NCI-H1930 (cell line): ENCODE measurements at regions not wholly inside any gene's neighbourhood (a gene's known extent, or its start where the extent isn't known, plus 50 kb on each side); places are given as distances from the start of the nearest gene placed in this dataset.

ENCODE experiments used
- DNase-seq, 2 experiments: peaks; one replicate each; lab custom pipeline; 2025; lab: John Stamatoyannopoulos, UW

- DNase-seq, result no peak
These were observed 107.1 kb upstream of the FAM20C start for GRCh38 chr7:85074-85882.

DNA sequence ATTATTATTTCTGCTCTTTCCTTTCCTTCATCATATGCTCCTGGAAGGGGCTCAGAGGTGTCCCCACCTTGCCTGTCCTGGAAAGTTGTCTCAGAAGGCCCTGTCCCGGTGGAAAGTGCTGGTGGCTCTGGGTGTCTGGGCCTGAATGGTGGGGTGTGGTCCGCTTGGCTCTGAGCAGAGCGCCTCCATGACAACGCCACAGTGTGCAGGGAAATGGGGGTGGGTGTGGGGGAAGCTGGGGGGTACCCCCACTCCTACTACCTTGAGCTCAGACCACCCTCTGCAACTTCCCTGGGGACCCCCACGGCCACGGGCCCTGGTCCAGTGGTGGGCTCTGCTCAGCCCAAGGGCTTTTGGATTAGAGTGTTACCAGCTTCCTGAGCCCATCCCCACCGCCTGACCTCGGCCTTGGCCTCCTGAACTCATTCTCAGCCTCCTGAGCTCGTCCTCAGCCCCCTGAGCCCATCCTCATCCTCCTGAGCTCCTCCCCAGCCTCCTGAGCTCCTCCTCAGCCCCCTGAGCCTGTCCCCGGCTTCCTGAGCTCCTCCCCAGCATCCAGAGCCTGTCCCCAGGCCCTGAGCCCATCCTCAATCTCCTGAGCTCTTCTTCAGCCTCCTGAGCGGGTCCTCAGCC, 106.4 kb upstream of the FAM20C start:
- DNase-seq, result no peak

GRCh38 chr7:86629-87028, 105.7 kb upstream of the FAM20C start:
- DNase-seq, result no peak

GRCh38 chr7:87047-87446, 105.3 kb upstream of the FAM20C start:
- DNase-seq, result no peak

DNA sequence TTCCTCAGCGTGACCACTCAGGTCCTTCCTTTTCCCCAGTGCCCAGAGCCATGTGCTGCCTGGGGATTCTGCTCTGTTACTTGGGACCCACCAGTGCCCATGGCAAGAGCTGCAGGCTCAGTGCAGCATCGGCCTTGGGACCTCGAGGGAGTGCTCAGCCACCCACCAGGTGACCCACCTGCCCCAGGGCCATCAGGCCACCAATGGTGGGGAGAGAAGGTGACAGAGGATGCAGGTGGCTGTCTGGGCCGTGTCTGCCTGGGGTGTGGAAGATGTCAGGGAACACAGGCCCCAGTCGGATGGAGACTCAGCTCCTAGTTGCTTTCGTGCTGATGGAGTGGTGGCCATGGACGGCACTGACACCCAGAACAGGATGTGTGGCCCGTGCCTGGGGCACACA, 104.7 kb upstream of the FAM20C start:
- DNase-seq, result no peak

DNA sequence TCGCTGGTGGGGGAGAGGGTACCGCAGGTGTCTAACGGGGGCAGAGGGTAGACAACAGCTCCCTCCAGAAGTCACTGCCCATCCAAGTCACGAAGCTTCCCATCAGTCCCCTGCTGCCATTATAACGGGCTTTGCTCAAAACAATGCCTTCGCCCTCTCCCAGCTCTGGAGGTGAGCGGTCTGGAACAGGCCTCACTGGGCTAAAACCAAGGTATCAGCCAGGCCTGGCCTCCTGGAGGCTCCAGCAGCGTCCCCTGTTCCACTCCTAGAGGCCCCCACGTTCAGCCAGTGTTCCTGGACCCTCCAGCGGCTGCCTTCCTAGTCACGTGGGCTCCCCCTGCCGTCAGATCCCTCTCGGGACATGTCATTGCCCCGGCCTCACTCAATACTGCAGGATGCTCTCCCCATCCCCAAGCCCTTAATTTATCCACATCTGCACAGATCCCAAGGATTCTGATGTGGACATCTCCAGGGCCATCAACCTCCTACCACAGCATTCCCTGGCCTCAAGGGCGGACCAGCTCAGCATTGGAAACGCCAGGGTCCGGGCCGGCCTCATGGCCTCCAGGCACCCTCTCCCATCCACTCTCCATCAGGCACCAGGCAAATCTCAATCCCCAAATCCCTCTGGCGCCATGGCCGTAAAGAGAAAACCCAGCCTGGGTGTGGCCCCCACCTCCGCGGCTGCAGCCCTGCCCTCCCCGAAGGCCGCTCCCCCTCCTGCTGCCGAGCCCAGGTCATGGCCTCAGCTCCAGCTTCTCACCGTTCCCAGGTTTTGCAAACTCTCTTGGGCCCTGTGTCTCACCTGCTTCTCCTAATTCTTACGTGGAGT, 104.1 kb upstream of the FAM20C start:
- no peak for DNase-seq

DNA sequence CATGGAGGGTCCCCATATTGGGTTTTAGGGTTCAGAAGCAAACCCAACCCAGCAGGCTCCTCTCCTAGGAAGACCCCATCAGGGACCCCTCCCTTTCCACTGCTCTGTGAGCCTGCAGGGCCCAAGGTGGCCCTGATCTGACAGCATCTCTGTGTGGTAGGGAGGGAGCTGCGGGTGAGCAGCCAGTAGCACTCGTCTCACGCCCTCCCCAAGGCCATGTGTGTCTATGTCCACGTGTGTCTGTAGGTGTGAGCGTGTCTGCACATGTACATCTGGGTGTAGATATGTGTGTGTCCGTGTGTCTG, 103.5 kb upstream of the FAM20C start:
- no peak for DNase-seq

- no peak for DNase-seq
These were observed 102.9 kb upstream of the FAM20C start for GRCh38 chr7:89232-90019.

GRCh38 chr7:90111-91063, 102.0 kb upstream of the FAM20C start:
- DNase-seq, result no peak

GRCh38 chr7:91396-92175, 100.8 kb upstream of the FAM20C start:
- DNase-seq, result no peak

DNA sequence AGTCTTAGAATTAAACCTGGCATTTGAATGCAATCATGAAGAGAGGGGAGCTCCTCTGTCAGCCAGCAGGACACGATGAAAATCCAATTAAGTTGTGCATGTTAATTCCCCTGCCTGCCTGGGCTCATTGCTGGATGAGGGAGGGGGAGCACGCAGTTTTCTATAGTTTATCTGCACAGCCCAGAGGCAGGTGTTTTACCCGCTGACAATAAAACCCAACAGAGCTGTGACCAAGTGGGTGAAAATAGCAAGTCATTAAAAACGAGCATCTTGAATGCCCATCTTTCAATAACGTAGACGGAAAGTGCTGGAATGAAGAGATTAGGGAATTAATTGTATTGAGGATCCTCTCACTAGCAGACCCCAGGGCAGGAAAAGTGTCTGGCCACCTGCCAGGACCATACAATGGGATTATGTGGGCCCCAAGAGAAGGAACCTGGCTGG, 100.1 kb upstream of the FAM20C start:
- DNase-seq, result no peak

- DNase-seq, result no peak
These were observed 99.3 kb upstream of the FAM20C start for GRCh38 chr7:92888-93672.

DNA sequence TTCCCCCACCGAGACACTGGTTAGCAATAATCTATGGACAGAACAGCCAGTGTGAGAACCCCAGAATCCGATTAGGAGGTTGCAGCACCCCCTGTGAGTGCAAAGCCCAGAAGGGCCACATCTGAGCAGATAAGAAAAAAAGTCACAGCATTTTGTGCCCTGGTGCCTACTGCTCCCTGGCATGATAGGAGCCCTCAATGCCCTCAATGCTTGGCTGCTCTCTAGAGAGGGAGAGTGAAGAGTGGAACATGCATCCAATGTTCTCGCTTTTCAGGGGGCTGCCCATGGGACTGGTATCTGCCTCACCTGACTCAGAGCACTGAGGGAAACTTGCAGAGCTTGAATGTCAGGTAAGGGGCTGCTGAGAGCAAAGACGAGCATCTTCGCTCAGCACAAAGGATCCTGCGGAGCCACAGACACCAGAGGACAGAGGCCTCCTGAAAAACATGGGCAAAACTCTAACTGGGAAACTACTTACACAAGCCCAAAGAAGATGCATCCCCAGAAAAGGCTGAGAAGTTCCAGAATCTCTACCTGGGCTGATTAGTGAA, 98.0 kb upstream of the FAM20C start:
- DNase-seq, result no peak

DNA sequence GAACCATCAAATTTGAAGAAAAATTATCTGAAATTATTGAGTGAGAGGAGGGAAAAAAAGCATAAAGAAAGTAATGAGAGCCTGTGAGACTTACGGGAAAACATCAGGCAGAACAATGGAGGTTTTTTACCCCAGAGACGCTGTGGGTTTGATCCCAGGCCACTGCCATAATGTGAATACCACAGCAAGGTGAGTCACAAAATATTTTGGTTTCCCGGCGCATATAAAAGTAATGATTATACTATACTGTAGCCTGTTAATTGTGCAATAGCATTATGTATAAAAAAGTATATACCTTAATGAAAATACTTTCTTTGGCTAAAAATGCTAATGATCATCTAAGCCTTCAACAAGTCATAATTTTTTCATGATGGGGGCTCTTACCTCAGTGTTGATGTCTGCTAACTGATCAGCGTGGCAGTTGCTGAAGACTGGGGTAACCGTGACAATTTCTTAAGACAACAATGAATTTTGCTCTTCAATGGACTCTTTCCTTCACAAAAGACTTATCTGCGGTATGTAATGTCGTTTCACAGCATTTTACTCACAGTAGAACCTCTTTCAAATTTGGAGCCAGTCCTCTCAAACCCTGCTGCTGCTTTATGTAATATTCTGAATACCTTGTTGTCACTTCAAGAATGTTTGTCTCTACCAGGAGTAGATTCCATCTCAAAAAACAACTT, 97.0 kb upstream of the FAM20C start:
- no peak for DNase-seq

GRCh38 chr7:95863-96260, 96.5 kb upstream of the FAM20C start:
- DNase-seq, result no peak

DNA sequence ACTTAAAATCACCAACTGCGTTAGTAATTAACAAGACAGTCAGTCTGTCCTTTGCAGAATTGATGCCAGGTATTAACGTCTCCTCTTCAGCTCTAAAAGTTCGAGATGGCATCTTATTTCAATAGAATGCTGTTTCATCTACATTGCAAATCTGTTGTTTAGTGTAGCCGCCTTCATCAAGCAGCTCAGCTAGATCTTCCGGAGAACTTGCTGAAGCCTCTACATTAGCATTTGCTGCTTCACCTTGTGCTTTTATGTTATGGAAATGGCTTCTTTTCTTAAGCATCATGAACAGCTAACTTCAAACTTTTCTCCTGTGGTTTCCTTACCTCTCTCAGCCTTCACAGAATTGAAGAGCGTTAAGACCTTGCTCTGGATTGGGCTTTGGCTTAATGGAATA, 95.5 kb upstream of the FAM20C start:
- DNase-seq, result no peak

- no peak for DNase-seq
These were observed 95.0 kb upstream of the FAM20C start for GRCh38 chr7:97310-97841.
